Suprapubic skin (tissue), 4 donors: ENCODE measurements at regions not wholly inside any gene's neighbourhood (a gene's known extent, or its start where the extent isn't known, plus 50 kb on each side); places are given as distances from the start of the nearest gene placed in this dataset.

Experiments used
- DNase-seq, 2 donors: peaks; one replicate each; pipeline ENCODE4 v3.0.0-alpha.2; 2019; ENCODE audit warnings: low spot score in 2 of 2
- H3K27ac ChIP-seq: fragments of 200-600 bp; sonication (generic); one replicate; pipeline ENCODE4 v1.5.1; 2019
- H3K27me3 ChIP-seq: fragments of 200-600 bp; sonication (generic); one replicate; pipeline ENCODE4 v1.5.1; 2019
- H3K36me3 ChIP-seq: fragments of 200-600 bp; sonication (generic); one replicate; pipeline ENCODE4 v1.5.1; 2019
- H3K4me1 ChIP-seq: fragments of 200-600 bp; sonication (generic); one replicate; pipeline ENCODE4 v1.5.1; 2019
- H3K4me3 ChIP-seq: fragments of 200-600 bp; sonication (generic); one replicate; pipeline ENCODE4 v1.5.1; 2019; ENCODE audit warnings: mild to moderate bottlenecking
- H3K9me3 ChIP-seq: fragments of 200-600 bp; sonication (generic); one replicate; pipeline ENCODE4 v1.5.1; 2019
- EP300 ChIP-seq: sonication (generic); formaldehyde crosslinking; IDR thresholded peaks from one replicate; pipeline ENCODE4 v1.6.1; 2017; ENCODE audit warnings: antibody characterized with exemption
- POLR2A ChIP-seq, 2 donors: fragments of 450-650 bp; IDR thresholded peaks; one replicate each; pipeline ENCODE4 v1.6.1; 2017; ENCODE audit warnings: antibody characterized with exemption in 2 of 2, mild to moderate bottlenecking in 2 of 2, moderate library complexity in 2 of 2
- POLR2AphosphoS5 ChIP-seq, 3 donors: sonication (generic); formaldehyde crosslinking; IDR thresholded peaks; one replicate each; pipeline ENCODE4 v1.6.1; 2017; ENCODE audit warnings: antibody characterized with exemption in 3 of 3
- WGBS: methylation state at CpG from one replicate; pipeline ENCODE4 v1.1.5; 2018; 5-methylcytosine and 5-hydroxymethylcytosine counted together
- TF ChIP-seq, protein P1 (sequence below), 2 donors: fragments of 200-600 bp in 1 of 2; fragments of 450-650 bp in 1 of 2; sonication (generic) in 1 of 2; IDR thresholded peaks; one replicate each; pipeline ENCODE4 v1.5.1; 2016 to 2019; ENCODE audit warnings: antibody characterized with exemption in 2 of 2, mild to moderate bottlenecking in 1 of 2, moderate library complexity in 1 of 2

DNA sequence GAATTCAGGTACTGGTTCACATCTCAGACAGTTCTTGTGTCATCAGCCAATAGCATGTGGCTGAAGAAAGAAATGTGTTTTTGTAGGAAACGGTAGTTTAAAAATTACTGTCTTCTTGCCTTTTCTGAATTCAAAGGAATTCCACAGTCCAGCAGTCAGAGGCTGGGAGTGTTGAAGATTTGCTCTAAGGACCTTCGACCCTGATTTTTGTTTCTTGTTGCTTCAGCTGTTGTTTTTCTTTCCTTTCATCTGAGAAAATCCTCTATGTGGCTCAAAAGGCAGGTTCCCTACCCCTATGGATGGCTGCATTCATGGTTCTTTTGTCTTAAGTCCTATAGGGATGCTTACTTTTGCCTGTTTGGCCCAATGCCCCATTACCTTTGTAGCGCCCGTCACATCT, 304.9 kb downstream of the TMEM167A start:
- no peak for DNase-seq
- no peak overlapping the region for H3K27ac ChIP-seq
- H3K27me3 ChIP-seq = no peaks in the 10 kb centered on the region
- no peaks in the 10 kb centered on the region for H3K4me1 ChIP-seq
- H3K4me3 ChIP-seq = no peak overlapping the region
- no peaks in the 10 kb centered on the region for H3K36me3 ChIP-seq
- WGBS = 90% methylated on average over 4 of the region's 4 CpGs
- H3K9me3 ChIP-seq = no peaks in the 10 kb centered on the region
- TF ChIP-seq, protein P1, sequence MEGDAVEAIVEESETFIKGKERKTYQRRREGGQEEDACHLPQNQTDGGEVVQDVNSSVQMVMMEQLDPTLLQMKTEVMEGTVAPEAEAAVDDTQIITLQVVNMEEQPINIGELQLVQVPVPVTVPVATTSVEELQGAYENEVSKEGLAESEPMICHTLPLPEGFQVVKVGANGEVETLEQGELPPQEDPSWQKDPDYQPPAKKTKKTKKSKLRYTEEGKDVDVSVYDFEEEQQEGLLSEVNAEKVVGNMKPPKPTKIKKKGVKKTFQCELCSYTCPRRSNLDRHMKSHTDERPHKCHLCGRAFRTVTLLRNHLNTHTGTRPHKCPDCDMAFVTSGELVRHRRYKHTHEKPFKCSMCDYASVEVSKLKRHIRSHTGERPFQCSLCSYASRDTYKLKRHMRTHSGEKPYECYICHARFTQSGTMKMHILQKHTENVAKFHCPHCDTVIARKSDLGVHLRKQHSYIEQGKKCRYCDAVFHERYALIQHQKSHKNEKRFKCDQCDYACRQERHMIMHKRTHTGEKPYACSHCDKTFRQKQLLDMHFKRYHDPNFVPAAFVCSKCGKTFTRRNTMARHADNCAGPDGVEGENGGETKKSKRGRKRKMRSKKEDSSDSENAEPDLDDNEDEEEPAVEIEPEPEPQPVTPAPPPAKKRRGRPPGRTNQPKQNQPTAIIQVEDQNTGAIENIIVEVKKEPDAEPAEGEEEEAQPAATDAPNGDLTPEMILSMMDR (IDR thresholded peaks at IDR 0.05) = no peak
- TF ChIP-seq POLR2AphosphoS5 (IDR thresholded peaks at IDR 0.05) (no peak), EP300 (no peak), POLR2A (IDR thresholded peaks at IDR 0.05) (no peak)

DNA sequence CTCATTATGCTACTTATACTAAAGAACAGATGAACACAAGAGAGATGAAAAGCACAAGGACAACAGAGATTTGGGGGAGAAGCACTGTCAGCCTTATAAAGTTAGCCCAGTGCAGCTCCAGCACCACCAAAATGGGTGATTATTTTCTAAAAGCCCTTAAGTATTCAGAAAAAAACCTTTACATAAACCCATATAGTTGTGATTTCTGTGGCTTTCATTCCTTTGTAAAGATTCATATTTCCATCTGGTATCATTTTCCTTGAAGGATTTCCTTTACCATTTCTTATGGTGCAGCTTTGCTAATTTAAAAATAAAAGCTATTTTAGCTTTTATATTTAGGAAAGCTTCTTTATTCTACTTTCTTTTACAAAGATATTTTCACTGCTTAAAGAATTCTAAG, 311.0 kb downstream of the TMEM167A start:
- Histone ChIP-seq H3K27me3 (no peaks in the 10 kb centered on the region), H3K9me3 (no peaks in the 10 kb centered on the region), H3K4me3 (no peak overlapping the region), H3K4me1 (no peaks in the 10 kb centered on the region), H3K36me3 (no peaks in the 10 kb centered on the region), H3K27ac (no peak overlapping the region)
- DNase-seq = no peak
- TF ChIP-seq POLR2A (IDR thresholded peaks at IDR 0.05) (no peak), POLR2AphosphoS5 (IDR thresholded peaks at IDR 0.05) (no peak), EP300 (no peak)
- TF ChIP-seq, protein P1 (IDR thresholded peaks at IDR 0.05) = no peak

DNA sequence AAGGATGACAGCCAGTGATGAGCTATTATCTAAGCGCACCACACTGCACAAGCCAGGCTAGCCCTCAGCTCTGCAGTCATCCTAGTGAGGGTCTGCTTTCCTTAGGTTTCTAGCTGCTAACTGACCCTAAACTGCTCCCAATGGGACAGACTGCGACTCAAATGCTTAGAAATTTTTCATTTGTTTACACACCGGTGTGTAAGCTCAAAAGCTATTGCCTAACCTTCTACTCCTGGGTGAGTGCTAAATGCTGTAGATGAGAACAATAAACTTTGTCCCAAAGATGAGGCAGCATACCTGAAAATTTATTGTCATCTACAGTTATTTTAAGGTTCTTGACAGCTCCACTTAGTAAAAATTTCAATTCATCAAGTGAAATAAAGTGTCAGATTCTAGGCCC, 311.4 kb downstream of the TMEM167A start:
- H3K4me3 ChIP-seq = no peak overlapping the region
- no peak for DNase-seq
- no peaks in the 10 kb centered on the region for H3K36me3 ChIP-seq
- 89% methylated on average over 3 of the region's 3 CpGs for WGBS
- H3K27me3 ChIP-seq = no peaks in the 10 kb centered on the region
- no peak for TF ChIP-seq POLR2A (IDR thresholded peaks at IDR 0.05)
- TF ChIP-seq EP300 = no peak
- no peak for TF ChIP-seq POLR2AphosphoS5 (IDR thresholded peaks at IDR 0.05)
- TF ChIP-seq, protein P1 (IDR thresholded peaks at IDR 0.05) = no peak
- no peaks in the 10 kb centered on the region for H3K4me1 ChIP-seq
- no peak overlapping the region for H3K27ac ChIP-seq
- H3K9me3 ChIP-seq = no peaks in the 10 kb centered on the region

DNA sequence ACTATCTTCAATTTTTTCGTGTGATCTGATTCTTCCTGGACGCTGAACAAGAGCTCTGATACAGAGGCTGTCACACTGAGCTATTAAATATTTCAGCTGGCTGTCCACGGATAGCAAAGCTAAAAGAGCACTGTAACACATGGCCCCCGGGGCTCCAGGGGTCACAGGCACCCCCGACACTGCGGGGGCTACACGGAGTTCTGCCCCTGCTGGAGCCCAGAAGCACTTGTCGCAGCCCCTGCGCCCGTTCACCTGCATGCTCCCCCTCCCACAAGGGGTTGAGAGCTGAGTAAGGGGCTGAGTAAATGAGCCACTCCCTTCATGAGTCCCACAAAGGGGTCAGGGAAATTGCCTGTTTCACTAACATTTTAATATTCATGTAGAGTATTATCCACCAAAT, 316.3 kb downstream of the TMEM167A start:
- WGBS = 93% methylated on average over 10 of the region's 10 CpGs
- no peaks in the 10 kb centered on the region for H3K9me3 ChIP-seq

DNA sequence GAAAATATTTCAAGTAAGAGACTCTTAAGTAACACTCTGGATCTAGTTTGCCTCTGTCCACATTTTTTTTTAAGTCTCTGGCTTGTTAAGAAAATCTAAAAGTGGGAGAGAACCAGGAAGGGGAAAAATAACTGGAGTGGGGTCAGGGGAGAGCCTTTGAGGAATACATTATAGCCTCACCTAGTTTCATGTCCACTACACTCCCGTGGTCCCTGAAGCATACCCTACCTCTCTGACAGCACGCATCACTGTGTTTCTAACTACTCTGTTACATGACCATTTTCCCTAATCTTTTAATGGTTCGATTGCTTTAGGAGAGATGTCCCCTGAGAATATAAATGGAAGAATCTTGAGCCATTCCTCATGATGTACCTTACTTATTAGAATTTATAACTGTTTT, 318.3 kb downstream of the TMEM167A start:
- H3K27me3 ChIP-seq = no peaks in the 10 kb centered on the region
- H3K27ac ChIP-seq = no peak overlapping the region
- no peak for DNase-seq
- TF ChIP-seq POLR2A (IDR thresholded peaks at IDR 0.05) (no peak), POLR2AphosphoS5 (IDR thresholded peaks at IDR 0.05) (no peak), EP300 (no peak)
- TF ChIP-seq, protein P1 (IDR thresholded peaks at IDR 0.05) = no peak
- 75% methylated on average over 3 of the region's 3 CpGs for whole genome bisulfite sequencing
- H3K36me3 ChIP-seq = no peaks in the 10 kb centered on the region
- no peaks in the 10 kb centered on the region for H3K4me1 ChIP-seq
- no peak overlapping the region for H3K4me3 ChIP-seq
- H3K9me3 ChIP-seq = no peaks in the 10 kb centered on the region

More for the DNA sequence above, 316.3 kb downstream of the TMEM167A start:
- TF ChIP-seq POLR2AphosphoS5 (IDR thresholded peaks at IDR 0.05) (no peak), POLR2A (IDR thresholded peaks at IDR 0.05) (no peak), EP300 (no peak)
- TF ChIP-seq, protein P1 (IDR thresholded peaks at IDR 0.05) = no peak
- no peak for DNase-seq
- H3K36me3 ChIP-seq = no peaks in the 10 kb centered on the region
- H3K27me3 ChIP-seq = no peaks in the 10 kb centered on the region
- H3K4me1 ChIP-seq = no peaks in the 10 kb centered on the region
- no peak overlapping the region for H3K27ac ChIP-seq
- no peak overlapping the region for H3K4me3 ChIP-seq
